SK-N-SH (cell line): ENCODE measurements at regions not wholly inside any gene's neighbourhood (a gene's known extent, or its start where the extent isn't known, plus 50 kb on each side); places are given as distances from the start of the nearest gene placed in this dataset.

ENCODE experiments used
- CHD2 ChIP-seq: fragments of 150-350 bp; IDR thresholded peaks from 2 replicates; pipeline ENCODE4 v1.6.1; 2018; ENCODE audit warnings: low read length; ENCODE audit not compliant: partially characterized antibody
- CTCF ChIP-seq: fragments of 200-600 bp; sonication (generic); IDR thresholded peaks from 2 replicates; pipeline ENCODE4 v1.6.1; 2017; ENCODE audit warnings: antibody characterized with exemption, mild to moderate bottlenecking, moderate library complexity
- EP300 ChIP-seq, 2 experiments: IDR thresholded peaks; 2 replicates each; pipeline versions ENCODE4 v1.4.0 to v1.6.1; 2012; ENCODE audit warnings: borderline replicate concordance in 1 of 2, low read depth in 1 of 2, low read length in 1 of 2
- GABPA ChIP-seq: IDR thresholded peaks from 2 replicates; pipeline ENCODE4 v1.4.0; 2012; ENCODE audit warnings: low read depth, mild to moderate bottlenecking
- JUND ChIP-seq: IDR thresholded peaks from 2 replicates; pipeline ENCODE4 v1.4.0; 2012
- MAX ChIP-seq: IDR thresholded peaks from 2 replicates; pipeline ENCODE4 v1.4.0; 2012; ENCODE audit warnings: low read depth
- MXI1 ChIP-seq: IDR thresholded peaks from 2 replicates; pipeline ENCODE4 v1.6.1; 2012; ENCODE audit warnings: mild to moderate bottlenecking, low read depth, low read length, improper control_type of control experiment
- POLR2AphosphoS5 ChIP-seq: IDR thresholded peaks from 2 replicates; pipeline ENCODE4 v1.6.1; 2012; ENCODE audit warnings: low read depth, low read length
- RAD21 ChIP-seq: IDR thresholded peaks from 2 replicates; pipeline ENCODE4 v1.6.1; 2012; ENCODE audit warnings: mild to moderate bottlenecking, low read length
- REST ChIP-seq: IDR thresholded peaks from 2 replicates; pipeline ENCODE4 v1.6.1; 2012; ENCODE audit warnings: mild to moderate bottlenecking, low read depth, low read length, moderate library complexity
- TEAD4 ChIP-seq: IDR thresholded peaks from 2 replicates; pipeline ENCODE4 v1.4.0; 2012; ENCODE audit warnings: mild to moderate bottlenecking, borderline replicate concordance; ENCODE audit not compliant: insufficient read depth

- TF ChIP-seq CTCF (no peak), EP300 (IDR thresholded peaks at IDR 0.05; ENCODE audit: borderline replicate concordance in 1 of 2, low read depth in 1 of 2, low read length in 1 of 2) (no peak), TEAD4 (no peak), REST (no peak), POLR2AphosphoS5 (no peak), MAX (no peak), CHD2 (no peak), GABPA (no peak), MXI1 (no peak), RAD21 (no peak), JUND (no peak)
Observed at GRCh38 chr2:234411793-234412192, 85.1 kb downstream of the ARL4C start.
